OCI-LY1 (cell line): ENCODE measurements at regions not wholly inside any gene's neighbourhood (a gene's known extent, or its start where the extent isn't known, plus 50 kb on each side); places are given as distances from the start of the nearest gene placed in this dataset.

ENCODE experiments used
- H2AFZ ChIP-seq: fragments of 200-600 bp; sonication (generic), shearing (Covaris generic); 2 replicates; pipeline ENCODE4 v1.6.0; 2014; ENCODE audit warnings: antibody characterized with exemption, mild to moderate bottlenecking, low read length
- H3F3A ChIP-seq: fragments of 200-600 bp; sonication (generic), shearing (Covaris generic); 2 replicates; pipeline ENCODE4 v1.6.0; 2014; ENCODE audit warnings: mild to moderate bottlenecking, antibody characterized with exemption, low read length, moderate library complexity; ENCODE audit not compliant: insufficient read depth
- H3K27ac ChIP-seq: fragments of 200-600 bp; sonication (generic); 2 replicates; pipeline ENCODE4 v1.5.1; 2014; ENCODE audit warnings: low read length, mixed run types, mild to moderate bottlenecking, low read depth; ENCODE audit not compliant: poor library complexity, severe bottlenecking
- H3K27me3 ChIP-seq: fragments of 200-600 bp; sonication (generic); 2 replicates; pipeline ENCODE4 v1.6.0; 2014; ENCODE audit warnings: antibody characterized with exemption, mild to moderate bottlenecking, low read length, moderate library complexity; ENCODE audit not compliant: insufficient read depth
- H3K36me3 ChIP-seq: fragments of 200-600 bp; sonication (generic); 2 replicates; pipeline ENCODE4 v1.6.1; 2014; ENCODE audit warnings: mild to moderate bottlenecking, antibody characterized with exemption, low read length, moderate library complexity, mixed read lengths; ENCODE audit not compliant: insufficient read depth
- H3K4me1 ChIP-seq: fragments of 200-600 bp; sonication (generic); 2 replicates; pipeline ENCODE4 v1.5.1; 2014; ENCODE audit warnings: mild to moderate bottlenecking, low read length, moderate library complexity; ENCODE audit not compliant: insufficient read depth, severe bottlenecking
- H3K4me2 ChIP-seq: fragments of 200-600 bp; sonication (generic), shearing (Covaris generic); 2 replicates; pipeline ENCODE4 v1.6.1; 2014; ENCODE audit warnings: low read length
- H3K4me3 ChIP-seq: fragments of 200-600 bp; sonication (generic); 2 replicates; pipeline ENCODE4 v1.5.1; 2014; ENCODE audit warnings: low read length, low read depth, mild to moderate bottlenecking, mixed read lengths; ENCODE audit not compliant: poor library complexity, severe bottlenecking
- H3K79me2 ChIP-seq: fragments of 200-600 bp; shearing (Covaris generic); 2 replicates; pipeline ENCODE4 v1.6.1; 2016; ENCODE audit warnings: mixed run types, low read length, mixed read lengths; ENCODE audit not compliant: insufficient read depth
- H3K9ac ChIP-seq: fragments of 200-600 bp; sonication (generic), shearing (Covaris generic); 2 replicates; pipeline ENCODE4 v1.6.1; 2014; ENCODE audit warnings: mild to moderate bottlenecking, low read length, mixed read lengths
- H3K9me2 ChIP-seq: fragments of 200-600 bp; sonication (generic), shearing (Covaris generic); 2 replicates; pipeline ENCODE4 v1.6.1; 2014; ENCODE audit warnings: low read depth, mild to moderate bottlenecking, low read length, mixed read lengths
- H3K9me3 ChIP-seq: fragments of 200-600 bp; shearing (Covaris generic); 2 replicates; pipeline ENCODE4 v1.6.1; 2014; ENCODE audit warnings: low read length, mixed read lengths
- H4K20me1 ChIP-seq: fragments of 200-600 bp; sonication (generic), shearing (Covaris generic); 2 replicates; pipeline ENCODE4 v1.6.0; 2016; ENCODE audit warnings: mild to moderate bottlenecking, low read length; ENCODE audit not compliant: insufficient read depth
- CTCF ChIP-seq: fragments of 200-600 bp; sonication (generic), shearing (Covaris generic); IDR thresholded peaks from 2 replicates; pipeline ENCODE4 v1.5.1; 2017; ENCODE audit warnings: mild to moderate bottlenecking, antibody characterized with exemption, low read length, moderate library complexity, mixed read lengths
- EZH2 ChIP-seq: fragments of 200-600 bp; sonication (generic), shearing (Covaris generic); IDR thresholded peaks from 2 replicates; pipeline ENCODE4 v1.8.0; 2017; ENCODE audit warnings: borderline replicate concordance, mixed run types, mild to moderate bottlenecking, antibody characterized with exemption, low read length, moderate library complexity, mixed read lengths

- Histone ChIP-seq H3K9me3 (no peaks in the 10 kb centered on the region), H2AFZ (no peak overlapping the region), H3K27ac (no peak overlapping the region), H3K27me3 (0 out of 2 replicates have a peak, but pooled peaks cover 7% of the 10 kb centered on the region), H3K9ac (no peak overlapping the region), H3F3A (no peaks in the 10 kb centered on the region), H3K4me2 (no peak overlapping the region), H3K79me2 (no peaks in the 10 kb centered on the region), H3K4me1 (peaks cover 2% of the 10 kb centered on the region), H4K20me1 (no peaks in the 10 kb centered on the region), H3K9me2 (no peaks in the 10 kb centered on the region), H3K36me3 (no peaks in the 10 kb centered on the region), H3K4me3 (no peak overlapping the region)
- TF ChIP-seq EZH2, result no peak
- no peak for TF ChIP-seq CTCF
Observed at GRCh38 chr7:68734431-68734830, 863.8 kb upstream of the AUTS2 start.

- TF ChIP-seq CTCF (no peak), EZH2 (no peak)
- no peaks in the 10 kb centered on the region for H3K36me3 ChIP-seq
- H3K9ac ChIP-seq, result no peak overlapping the region
- no peaks in the 10 kb centered on the region for H3K79me2 ChIP-seq
- H3K27ac ChIP-seq, result no peak overlapping the region
- peaks cover 12% of the 10 kb centered on the region; the same call in 1 of the 2 replicates for H3K27me3 ChIP-seq
- no peaks in the 10 kb centered on the region for H4K20me1 ChIP-seq
- no peak overlapping the region for H3K4me2 ChIP-seq
- no peaks in the 10 kb centered on the region for H3K9me2 ChIP-seq
- no peaks in the 10 kb centered on the region for H3K9me3 ChIP-seq
- H3F3A ChIP-seq, result no peaks in the 10 kb centered on the region
- H3K4me1 ChIP-seq, result no peaks in the 10 kb centered on the region
- H3K4me3 ChIP-seq, result no peak overlapping the region
- no peak overlapping the region for H2AFZ ChIP-seq
Observed at GRCh38 chr7:68739306-68739705, 859.0 kb upstream of the AUTS2 start.

DNA sequence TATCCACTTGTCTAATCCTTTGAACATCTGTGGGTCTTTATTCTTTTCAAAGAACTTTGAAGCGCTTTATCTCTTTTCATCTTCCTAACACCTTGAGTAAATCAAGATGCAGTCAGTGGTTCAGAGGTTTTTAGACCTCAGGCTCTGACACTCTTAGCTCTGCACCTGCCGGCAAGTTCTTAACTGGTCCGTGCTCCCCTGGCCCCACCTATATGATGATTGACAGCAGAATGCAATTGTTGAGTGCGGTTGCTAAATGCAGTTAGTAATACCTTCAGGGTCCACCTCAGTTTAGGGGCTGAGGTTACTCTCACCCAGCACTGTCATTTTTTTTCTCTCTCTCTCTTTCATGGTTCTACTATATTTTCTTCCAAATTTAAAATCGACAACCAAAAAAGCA is 854.2 kb upstream of the AUTS2 start:
- TF ChIP-seq CTCF (no peak), EZH2 (no peak)
- Histone ChIP-seq H3K9me3 (no peaks in the 10 kb centered on the region), H3K4me2 (no peak overlapping the region), H3K4me1 (no peaks in the 10 kb centered on the region), H3K36me3 (no peaks in the 10 kb centered on the region), H3K79me2 (no peaks in the 10 kb centered on the region), H4K20me1 (no peaks in the 10 kb centered on the region), H2AFZ (no peak overlapping the region), H3K27me3 (peaks cover 5% of the 10 kb centered on the region; the same call in 1 of the 2 replicates), H3F3A (no peaks in the 10 kb centered on the region), H3K27ac (no peak overlapping the region), H3K9me2 (no peaks in the 10 kb centered on the region), H3K4me3 (no peak overlapping the region), H3K9ac (no peak overlapping the region)
